VCaP (cell line): ENCODE measurements at regions not wholly inside any gene's neighbourhood (a gene's known extent, or its start where the extent isn't known, plus 50 kb on each side); places are given as distances from the start of the nearest gene placed in this dataset.

Source experiments
- H3K27ac ChIP-seq: fragments of 450-650 bp; 2 replicates; pipeline ENCODE4 v1.5.1; 2017
- TF ChIP-seq, protein P1 (sequence below): fragments of 450-650 bp; conservative IDR thresholded peaks from 2 replicates; pipeline ENCODE4 v1.5.1; 2017; ENCODE audit warnings: mild to moderate bottlenecking, moderate library complexity

DNA sequence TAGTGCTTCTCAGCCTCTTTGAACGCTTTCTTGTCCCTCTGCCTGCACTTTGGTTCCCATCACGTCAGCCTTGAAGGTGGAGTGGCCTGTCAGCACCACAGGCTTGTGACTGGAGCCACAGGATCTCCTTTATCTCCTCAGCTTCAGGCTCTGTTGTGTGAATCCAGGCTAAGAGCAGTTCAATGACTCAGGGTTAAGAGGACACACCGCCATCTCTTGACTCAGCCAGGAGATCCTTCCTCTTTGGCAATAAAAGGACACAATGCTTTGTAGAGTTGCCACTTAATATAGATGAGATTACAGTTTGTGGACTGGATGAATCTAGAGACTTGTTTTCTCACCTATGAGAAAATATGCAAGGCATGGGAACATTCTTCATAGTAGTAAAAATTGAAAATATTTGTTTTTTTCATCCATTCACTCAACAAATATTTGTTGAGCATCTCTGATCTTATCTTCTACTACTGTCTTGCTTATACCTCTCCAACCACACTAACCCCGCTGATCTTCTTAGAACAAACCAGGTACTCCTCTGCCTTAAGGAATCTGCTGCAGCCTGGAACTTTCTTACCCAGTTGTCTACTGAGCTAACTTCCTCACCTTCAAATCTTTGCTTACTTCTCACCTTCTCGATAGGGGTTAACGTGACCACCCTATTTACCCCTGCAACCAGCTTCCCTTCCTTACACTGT, 62.3 kb downstream of the UCHL1 start:
- H3K27ac ChIP-seq: peak overlapping the region; percentile 93
- TF ChIP-seq, protein P1, sequence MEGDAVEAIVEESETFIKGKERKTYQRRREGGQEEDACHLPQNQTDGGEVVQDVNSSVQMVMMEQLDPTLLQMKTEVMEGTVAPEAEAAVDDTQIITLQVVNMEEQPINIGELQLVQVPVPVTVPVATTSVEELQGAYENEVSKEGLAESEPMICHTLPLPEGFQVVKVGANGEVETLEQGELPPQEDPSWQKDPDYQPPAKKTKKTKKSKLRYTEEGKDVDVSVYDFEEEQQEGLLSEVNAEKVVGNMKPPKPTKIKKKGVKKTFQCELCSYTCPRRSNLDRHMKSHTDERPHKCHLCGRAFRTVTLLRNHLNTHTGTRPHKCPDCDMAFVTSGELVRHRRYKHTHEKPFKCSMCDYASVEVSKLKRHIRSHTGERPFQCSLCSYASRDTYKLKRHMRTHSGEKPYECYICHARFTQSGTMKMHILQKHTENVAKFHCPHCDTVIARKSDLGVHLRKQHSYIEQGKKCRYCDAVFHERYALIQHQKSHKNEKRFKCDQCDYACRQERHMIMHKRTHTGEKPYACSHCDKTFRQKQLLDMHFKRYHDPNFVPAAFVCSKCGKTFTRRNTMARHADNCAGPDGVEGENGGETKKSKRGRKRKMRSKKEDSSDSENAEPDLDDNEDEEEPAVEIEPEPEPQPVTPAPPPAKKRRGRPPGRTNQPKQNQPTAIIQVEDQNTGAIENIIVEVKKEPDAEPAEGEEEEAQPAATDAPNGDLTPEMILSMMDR: no peak

DNA sequence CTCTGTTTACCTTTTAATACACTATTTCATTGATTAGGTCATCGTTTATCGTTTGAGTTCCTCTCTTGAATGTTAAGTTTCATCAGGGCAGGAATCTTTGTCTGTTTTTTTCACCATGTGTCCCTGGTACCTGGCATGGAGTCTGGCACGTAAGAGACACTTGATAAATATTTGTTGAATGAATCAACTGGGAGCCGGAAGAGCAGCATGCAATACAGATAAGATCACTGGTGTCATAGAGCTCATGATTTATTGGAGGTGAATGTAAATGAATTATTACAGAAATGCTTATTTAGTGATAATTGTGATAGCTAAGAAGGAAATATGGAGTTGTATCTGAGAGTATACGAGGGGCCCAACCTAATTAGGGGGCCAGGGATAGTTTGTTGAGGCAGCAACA, 62.8 kb downstream of the UCHL1 start:
- peak overlapping the region; percentile 93 for H3K27ac ChIP-seq
- TF ChIP-seq, protein P1: no peak

DNA sequence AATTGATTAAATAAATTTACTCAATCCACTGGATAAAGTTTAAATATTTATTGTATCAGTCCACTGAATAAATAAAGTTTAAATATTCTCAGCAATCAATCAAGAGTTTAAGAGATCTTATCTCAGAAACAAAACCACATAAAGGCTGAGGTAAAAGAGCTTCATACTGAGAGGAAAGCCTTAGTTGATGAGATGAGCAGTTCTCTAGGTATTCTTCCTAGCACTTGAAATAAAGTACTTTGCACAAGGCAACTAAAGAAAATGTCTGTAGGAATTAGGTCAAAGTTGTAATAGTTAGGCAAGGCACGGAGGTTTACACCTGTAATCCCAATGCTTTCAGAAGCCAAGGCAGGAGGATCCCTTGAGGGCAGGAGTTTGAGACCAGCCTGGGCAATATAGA, 63.5 kb downstream of the UCHL1 start:
- peak overlapping the region; percentile 93 for H3K27ac ChIP-seq
- TF ChIP-seq, protein P1: no peak

DNA sequence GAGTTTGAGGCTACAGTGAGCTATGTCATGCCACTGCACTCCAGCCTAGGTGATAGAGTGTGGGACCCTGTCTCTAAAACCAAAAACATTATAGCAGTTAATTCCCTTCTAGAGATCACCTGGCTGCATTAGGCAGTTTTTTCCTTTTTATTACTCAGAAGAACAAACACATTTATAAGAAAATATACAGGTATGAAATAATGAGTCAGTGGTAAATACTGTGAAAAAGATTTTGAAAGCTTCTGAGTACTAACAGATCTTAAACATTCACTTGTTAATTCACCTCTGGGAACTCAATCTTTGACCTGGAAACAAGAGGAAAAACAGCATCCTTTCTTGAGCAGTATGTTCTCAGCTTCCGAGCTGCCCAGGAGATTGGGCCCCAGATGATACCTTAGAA, 64.1 kb downstream of the UCHL1 start:
- peak overlapping the region; percentile 93 for H3K27ac ChIP-seq
- TF ChIP-seq, protein P1: no peak

DNA sequence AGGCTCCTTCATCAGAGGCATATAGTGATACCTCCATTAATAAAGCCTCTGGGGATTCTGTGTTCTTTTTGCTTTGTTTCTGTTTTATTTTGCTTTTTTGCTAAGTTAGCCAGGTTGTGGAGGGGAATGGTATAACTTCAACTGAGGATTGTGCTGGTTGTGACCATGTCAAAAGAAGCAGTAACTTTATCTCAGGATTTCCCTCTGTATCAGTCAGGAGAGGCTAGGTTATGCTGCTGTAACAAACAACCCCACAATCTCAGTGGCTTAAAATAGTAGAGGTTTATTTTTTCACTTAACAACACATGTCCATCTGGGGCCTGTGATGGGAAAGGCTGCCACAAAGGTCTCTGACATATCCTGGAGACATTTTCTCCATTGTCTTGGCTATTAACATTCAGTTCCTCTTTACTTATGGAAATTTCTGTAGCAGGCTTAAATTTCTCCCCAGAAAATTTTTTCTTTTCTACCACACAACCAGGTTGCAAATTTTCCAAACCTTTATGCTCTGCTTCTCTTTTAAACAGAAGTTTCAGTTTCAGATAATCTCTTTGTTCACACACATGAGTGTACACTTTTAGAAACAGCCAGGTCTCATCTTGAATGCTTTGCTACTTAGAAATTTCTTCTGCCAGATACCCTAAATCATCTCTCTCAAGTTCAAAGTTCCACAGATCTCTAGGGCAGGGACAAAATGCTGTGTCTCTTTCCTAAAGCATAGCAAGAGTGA, 64.7 kb downstream of the UCHL1 start:
- H3K27ac ChIP-seq: peak overlapping the region; percentile 93

DNA sequence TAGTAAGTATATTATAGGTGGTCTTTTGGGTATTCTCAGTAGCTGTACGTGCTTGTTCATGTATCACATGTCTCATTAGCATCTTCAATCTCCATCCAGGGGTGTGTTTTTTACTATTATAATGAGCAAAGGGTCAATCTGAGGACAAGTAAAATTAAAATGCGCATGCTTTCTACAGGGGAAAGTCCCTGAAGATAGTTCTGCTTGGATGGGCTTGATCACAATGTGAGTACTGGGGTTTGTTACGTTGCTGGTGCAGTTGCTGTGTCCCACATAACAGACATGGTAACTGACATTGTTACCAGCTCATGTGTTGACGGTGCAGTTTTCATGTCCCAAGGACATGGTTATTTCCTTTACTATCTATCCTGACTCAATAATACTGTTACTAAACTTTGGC, 65.9 kb downstream of the UCHL1 start:
- H3K27ac ChIP-seq: peak overlapping the region; percentile 93; the same call in 1 of the 2 replicates
- TF ChIP-seq, protein P1: no peak

More for the DNA sequence above, 64.7 kb downstream of the UCHL1 start:
- TF ChIP-seq, protein P1: no peak

DNA sequence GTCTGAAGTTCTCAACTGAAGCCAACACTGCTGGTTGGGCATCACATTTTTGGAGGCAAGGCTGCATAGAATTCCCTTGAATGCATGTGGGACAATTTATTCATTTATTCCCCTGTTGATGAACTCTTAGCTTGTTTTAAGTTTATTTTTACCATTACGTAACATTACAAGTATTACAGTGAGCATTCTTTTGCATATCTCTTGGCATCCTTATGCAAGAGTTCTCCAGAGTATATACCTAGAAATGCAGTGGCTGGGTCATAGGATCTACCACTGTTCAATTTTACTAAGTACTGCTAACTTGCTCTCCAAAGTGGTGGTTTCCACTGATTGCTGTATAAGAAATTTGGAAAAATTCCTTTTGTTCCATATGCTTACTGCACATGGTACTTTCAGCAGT, 66.5 kb downstream of the UCHL1 start:
- TF ChIP-seq, protein P1: no peak
- peak overlapping the region; percentile 93 for H3K27ac ChIP-seq
